Eye (tissue), 1 donor: ENCODE measurements at regions not wholly inside any gene's neighbourhood (a gene's known extent, or its start where the extent isn't known, plus 50 kb on each side); places are given as distances from the start of the nearest gene placed in this dataset.
"Not testable (repeated sequence)": the region's sequence is repeated elsewhere in the genome, so short reads cannot be mapped to it uniquely, and the experiment has no call there.

ENCODE experiments used
- DNase-seq: peaks from one replicate; pipeline ENCODE4 v3.0.0-alpha.2; 2015

DNA sequence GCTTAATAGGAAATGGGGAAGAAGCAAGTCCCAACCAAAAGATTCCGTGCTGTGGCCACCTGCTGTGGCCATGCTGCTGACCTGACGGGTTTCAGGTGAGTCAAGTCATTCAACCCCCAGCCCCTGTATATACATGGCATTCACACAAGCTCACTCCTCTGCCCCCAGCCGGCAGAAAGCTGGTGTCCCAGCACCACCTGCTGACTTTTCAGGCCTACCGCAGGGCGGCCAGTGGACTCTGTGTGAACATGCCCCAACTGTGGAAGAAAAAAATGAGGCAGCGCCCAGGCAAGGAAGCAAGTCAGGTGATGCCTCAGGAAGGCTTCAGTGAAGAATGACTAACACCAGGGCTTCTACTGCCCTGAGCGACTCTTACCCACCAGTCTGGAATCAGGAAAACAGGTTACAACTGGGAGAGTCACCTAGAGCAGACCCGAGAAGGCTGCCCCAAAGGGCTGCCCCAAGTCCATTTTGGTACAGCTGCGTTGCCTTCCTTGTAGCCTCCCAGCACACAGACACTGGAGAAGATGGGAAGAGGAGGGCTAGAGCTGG lies 536.5 kb downstream of the TP53TG3F start:
- not testable (repeated sequence) for DNase-seq

DNA sequence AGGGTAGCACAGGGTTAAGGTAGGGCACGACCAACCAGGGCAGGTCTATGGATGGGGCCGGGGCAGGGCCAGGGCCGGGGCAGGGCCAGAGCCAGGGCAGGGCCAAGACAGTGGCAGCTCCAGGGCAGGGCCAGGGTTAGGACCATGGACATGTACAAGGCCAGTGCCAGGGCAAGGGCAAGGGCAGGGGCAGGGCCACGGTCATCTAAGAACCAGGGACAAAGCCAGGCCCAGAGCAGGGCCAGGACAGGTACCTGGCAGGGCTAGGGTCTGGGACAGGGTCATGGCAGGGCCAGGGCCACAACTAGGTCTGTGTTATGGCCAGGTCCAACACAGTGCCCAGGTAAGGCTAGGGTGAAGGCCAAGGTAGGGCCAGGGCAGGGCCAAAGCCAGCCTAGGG lies 541.8 kb downstream of the TP53TG3F start:
- not testable (repeated sequence) for DNase-seq

DNA sequence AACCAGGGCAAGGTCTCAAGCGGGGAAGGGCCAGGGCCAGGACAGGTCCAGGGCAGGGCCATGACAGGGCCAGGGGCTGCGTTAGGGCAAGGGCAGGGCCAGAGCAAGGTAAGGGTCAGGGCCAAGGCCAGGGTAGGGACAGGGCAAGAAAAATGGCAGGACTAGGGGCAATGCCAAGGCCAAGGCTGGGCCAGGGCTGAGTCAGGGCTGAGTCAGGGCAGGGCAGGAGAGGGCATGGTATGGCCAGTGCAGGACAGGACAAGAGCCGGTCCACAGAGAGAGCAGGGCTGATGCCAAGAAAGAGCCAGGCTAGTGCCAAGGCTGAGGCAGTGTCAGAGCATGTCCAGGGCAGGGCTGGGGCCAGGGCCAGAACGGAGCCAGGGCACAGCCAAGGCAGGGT lies 542.5 kb downstream of the TP53TG3F start:
- not testable (repeated sequence) for DNase-seq

DNA sequence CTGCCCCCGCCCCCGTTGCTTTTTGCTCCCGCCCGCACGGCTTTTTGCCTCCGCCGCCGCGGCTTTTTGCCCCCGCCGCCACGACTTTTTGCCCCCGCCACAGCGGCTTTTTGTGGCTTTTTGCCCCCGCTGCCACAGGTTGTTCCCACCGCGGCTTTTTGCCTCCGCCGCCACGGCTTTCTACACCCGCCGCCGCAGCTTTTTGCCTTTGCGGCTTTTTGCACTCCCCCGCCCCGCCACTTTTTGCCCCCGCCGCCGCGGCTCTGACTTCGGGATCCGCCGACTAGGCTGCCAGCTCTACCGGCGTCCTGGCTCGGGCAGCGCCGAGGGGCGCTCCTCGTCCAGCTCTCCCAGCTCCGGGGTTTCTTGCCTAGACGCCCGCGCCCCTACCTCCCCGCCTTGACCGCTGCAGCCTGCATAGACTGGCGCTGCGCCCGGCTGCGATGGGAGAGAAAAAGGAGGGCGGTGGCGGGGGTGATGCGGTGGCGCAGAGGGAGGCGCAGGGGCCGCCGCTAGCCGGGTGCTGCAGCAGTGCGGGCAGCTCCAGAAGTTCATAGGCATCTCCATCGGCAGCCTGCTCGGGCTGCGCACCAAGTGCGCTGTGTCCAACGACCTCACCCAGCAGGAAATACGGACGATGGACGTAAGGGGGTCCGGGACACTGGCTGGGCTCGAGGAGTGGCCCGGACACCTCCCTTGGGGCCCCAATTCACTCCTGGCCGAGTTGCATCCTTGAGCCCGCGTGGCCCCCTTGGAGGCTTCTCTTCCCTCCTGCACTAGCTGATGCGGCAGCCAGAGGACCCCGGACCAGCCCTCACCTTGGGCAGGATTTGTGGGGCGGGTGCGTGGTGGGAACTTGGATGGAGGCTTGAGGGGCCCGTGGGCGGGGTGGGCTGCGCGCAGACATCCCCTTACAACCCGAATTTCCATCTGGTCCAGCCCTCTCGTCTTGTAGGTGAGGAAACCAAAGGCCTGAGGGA lies 555.7 kb downstream of the TP53TG3F start:
- DNase-seq, result not testable (repeated sequence)

DNA sequence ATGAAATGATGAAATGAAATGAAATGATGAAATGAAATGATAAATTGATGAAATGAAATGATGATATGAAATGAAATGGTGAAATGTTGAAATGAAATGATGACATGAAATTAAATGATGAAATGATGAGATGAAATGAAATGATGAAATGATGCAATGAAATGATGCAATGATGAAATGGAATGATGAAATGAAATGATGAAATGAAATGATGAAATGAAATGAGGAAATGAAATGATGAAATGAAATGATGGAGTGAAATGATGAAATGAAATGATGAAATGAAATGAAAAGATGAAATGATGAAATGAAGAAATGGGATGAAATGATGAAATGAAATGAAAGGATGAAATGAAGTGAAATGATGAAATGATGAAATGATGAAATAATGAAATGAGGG lies 558.9 kb downstream of the TP53TG3F start:
- DNase-seq, result not testable (repeated sequence)

DNA sequence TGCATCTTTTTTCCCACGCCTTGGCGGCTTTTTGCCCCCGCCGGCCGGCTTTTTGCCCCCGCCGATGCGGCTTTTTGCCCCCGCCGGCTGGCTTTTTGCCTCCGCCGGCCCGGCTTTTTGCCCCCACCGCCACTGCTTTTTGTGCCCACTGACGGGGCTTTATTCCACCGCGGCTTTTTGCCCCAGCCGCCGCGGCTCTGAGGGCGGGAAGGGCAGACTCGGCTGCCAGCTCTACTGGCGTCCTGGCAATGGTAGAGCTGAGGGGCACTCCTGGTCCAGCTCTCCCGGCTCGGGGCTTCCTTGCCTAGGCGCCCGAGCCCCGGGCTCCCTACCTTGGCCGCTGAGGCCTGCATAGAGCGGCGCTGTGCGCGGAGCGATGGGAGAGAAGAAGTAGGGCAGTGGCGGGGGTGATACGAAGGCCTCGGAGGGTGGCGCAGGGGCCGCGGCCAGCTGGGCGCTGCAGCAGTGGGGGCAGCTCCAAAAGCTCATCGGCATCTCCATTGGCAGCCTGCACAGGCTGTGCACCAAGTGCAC lies 591.4 kb downstream of the TP53TG3F start:
- DNase-seq, result no peak

DNA sequence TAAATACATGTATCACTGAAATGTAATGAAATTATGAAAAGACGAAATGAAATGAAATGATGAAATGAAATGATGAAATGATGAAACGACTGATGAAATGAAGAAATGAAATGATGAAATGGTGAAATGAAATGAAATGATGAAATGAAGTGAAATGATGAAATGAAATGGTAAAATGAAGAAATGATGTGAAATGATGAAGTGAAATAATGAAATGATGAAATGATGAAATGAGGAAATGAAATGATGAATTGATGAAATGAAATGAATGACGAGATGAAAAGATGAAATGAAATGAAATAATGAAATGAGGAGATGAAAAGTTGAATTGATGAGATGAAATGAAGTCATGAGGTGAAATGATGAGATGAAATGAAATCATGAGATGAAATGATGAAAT lies 594.7 kb downstream of the TP53TG3F start:
- DNase-seq, result peak; percentile 34

DNA sequence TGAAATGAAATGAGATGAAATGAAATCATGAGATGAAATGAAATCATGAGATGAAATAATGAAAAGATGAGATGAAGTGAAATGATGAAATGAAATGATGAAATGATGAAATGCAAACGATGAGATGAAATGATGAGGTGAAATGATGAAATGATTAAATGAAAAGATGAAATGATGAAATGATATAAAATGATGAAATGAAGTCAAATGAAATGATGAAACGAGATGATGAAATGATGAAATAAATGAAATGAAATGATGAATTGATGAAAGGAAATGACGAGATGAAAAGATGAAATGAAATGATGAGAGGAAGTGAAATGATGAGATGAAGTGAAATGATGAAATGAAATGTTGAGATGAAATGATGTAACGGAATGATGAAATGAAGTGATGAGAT lies 595.6 kb downstream of the TP53TG3F start:
- DNase-seq, result peak; percentile 57

DNA sequence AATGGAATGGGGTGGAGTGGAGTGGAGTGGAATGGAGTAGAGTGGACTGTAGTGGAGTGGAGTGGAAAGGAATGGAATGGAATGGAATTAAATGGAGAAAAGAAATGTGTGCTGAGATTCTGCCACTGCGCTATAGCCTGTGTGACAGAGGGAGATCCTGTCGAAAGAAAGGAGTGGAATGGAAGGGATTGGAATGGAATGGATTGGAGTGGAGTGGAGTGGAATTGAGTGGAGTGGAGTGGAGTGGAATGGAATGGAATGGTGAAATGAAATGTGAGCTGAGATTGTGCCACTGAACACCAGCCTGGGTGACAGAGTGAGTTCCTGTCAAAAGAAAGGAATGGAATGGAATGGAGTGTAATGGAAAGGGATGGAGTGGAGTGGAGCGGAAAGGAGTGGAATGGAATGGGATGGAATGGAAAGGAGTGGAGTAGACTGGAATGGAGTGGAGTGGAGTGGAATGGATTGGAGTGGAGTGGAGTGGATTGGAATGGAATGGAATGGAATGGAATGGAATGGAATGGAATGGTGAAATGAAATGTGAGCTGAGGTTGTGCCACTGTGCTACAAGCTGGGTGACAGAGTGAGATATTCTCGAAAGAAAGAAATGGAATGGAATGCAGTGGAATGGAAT lies 603.3 kb downstream of the TP53TG3F start:
- not testable (repeated sequence) for DNase-seq

DNA sequence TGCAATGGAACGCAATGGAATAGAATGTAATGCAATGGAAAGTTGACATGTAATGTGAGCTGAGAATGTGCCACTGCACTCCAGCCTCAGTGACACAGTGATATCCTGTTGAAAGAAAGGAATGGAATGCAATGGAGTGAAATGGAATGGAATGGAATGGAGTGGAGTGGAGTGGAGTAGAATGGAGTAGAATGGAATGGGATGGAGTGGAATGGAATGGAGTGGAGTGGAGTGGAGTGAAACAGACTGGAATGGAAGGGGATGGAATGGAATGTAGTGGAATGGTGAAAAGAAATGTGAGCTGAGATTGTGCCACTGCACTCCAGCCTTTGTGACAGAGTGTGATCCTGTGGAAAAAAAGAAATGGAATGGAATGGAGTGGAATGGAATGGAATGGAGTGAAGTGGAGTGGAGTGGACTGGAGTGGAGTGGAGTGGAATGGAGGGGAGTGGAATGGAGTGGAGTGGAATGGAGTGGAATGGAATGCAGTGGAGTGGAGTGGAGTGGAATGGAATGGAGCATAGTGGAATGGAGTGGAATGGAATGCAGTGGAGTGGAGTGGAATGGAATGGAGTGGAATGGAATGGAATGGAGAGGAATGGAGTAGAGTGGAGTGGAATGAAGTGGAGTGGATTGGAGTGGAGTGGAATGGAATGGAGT lies 604.2 kb downstream of the TP53TG3F start:
- DNase-seq, result not testable (repeated sequence)

DNA sequence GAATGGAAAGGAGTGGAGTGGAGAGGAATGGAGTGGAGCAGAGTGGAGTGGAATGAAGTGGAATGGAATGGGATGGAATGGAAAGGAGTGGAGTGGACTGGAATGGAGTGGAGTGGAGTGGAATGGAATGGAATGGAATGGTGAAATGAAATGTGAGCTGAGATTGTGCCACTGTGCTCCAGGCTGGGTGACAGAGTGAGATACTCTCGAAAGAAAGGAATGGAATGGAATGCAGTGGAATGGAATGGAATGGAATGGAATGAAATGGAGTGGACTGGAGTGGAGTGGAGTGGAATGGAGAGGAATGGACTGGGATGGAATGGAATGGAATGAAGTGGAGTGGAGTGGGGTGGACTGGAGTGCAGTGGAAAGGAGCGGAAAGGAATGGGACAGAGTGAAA lies 605.2 kb downstream of the TP53TG3F start:
- not testable (repeated sequence) for DNase-seq

DNA sequence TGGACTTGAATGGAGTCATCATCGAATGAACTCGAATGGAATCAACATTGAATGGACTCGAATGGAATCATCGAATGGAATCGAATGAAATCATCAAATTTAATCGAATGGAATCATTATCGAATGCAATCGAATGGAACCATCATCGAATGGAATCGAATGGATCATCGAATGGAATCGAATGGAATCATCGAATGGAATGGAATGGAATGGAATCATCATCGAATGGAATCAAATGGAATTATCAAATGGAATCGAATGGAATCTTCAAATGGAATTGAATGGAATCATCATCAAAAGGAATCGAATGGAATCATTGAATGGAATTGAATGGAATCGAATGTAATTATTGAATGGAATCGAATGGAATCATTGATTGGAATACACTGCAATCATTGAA lies 610.3 kb downstream of the TP53TG3F start:
- not testable (repeated sequence) for DNase-seq

DNA sequence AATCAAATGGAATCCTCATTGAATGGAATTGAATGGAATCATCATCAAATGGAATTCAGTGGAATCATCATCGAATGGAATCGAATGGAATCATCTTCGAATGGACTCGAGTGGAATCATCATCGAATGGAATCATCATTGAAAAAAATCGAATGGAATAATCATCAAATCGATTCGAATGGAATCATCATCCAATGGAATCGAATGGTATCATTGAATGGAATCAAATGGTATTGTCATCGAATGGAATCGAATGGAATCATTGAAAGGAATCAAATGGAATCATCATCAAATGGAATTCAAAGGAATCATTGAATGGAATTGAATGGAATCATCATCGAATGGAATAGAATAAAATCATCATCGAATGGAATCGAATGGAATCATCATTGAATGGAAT lies 619.3 kb downstream of the TP53TG3F start:
- no peak for DNase-seq

DNA sequence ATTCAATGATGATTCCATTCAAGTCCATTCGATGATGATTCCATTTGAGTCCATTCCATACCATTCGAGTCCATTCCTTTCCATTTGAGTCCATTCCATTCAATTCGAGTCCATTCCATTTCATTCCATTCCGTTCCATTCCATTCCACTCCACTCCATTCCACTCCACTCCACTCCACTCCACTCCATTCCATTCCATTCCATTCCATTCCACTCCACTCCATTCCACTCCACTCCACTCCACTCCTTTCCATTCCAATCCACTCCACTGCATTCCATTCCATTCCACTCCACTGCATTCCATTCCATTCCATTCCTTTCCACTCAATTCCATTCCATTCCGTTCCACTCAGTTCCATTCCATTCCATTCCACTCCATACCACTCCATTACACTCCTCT lies 625.6 kb downstream of the TP53TG3F start:
- not testable (repeated sequence) for DNase-seq

DNA sequence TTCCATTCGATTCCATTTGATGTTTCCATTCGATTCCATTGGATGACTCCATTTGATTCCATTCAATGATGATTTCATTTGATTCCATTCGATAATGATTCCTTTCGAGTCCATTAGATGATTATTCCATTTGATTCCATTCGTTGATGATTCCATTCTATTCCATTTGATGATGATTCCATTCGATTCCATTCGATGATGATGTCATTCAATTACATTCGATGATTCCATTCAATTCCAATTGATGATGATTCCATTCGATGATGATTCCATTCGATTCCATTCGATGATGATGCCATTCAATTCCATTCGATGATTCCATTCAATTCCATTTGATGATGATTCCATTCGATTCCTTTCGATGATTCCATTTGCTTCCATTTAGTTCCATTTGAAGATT lies 635.6 kb downstream of the TP53TG3F start:
- DNase-seq, result not testable (repeated sequence)

DNA sequence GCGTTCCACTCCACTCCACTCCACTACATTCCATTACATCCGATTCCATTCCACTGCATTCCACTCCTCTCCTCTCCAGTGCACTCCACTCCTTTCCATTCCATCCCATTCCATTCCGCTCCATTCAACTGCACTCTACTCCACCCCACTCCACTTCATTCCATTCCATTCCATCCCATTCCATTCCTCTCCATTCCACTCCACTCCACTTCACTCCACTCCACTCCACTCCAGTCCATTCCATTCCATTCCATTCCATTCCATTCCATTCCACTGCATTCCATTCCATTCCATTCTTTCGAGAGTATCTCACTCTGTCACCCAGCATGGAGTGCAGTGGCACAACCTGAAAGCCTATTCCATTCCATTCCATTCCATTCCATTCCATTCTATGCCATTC lies 637.5 kb downstream of the TP53TG3F start:
- not testable (repeated sequence) for DNase-seq

DNA sequence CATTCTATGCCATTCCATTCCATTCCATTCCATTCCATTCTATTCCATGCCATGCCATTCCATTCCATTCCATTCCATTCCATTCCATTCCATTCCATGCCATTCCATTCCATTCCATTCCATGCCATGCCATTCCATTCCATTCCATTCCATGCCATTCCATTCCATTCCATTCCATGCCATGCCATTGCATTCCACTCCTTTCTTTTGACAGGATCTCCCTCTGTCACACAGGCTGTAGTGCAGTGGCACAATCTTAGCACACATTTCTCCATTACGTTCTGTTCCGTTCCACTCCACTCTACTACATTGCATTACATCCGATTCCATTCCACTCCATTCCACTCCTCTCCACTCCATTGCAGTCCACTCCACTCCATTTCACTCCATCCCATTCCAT lies 637.9 kb downstream of the TP53TG3F start:
- not testable (repeated sequence) for DNase-seq

DNA sequence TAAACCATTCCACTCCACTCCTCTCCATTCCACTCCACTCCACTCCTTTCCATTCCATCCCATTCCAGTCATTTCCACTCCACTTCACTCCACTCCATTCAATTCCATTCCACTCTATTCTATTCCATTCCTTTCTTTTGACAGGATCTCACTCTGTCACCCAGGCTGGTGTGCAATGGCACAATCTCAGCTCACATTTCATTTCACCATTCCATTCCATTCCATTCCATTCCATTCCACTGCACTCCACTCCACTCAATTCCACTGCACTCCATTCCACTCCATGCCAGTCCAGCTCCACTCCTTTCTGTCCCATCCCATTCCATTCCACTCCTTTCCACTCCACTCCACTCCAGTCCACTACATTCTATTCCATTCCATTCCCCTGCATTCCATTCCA lies 638.6 kb downstream of the TP53TG3F start:
- DNase-seq, result not testable (repeated sequence)

DNA sequence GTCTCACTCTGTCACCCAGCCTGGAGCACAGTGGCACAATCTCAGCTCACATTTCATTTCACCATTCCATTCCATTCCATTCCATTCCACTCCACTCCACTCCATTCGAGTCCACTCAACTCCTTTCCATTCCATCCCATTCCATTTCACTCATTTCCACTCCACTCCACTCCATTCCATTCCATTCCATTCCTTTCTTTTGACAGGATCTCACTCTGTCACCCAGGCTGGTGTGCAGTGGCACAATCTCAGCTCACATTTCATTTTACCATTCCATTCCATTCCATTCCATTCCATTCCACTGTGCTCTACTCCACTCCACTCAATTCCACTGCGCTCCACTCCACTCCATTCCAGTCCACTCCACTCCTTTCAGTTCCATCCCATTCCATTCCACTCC lies 639.6 kb downstream of the TP53TG3F start:
- not testable (repeated sequence) for DNase-seq
